ENCODE measurements at regions not wholly inside any gene's neighbourhood (a gene's known extent, or its start where the extent isn't known, plus 50 kb on each side); places are given as distances from the start of the nearest gene placed in this dataset.

GRCh38 chr13:76418404-76418803 is 467.8 kb downstream of the KCTD12 start:
- no peak for TF ChIP-seq POLR2A (IDR thresholded peaks at IDR 0.05)
- TF ChIP-seq CTCF (IDR thresholded peaks at IDR 0.05) = no peak
